KMS-11 (cell line): ENCODE measurements at regions not wholly inside any gene's neighbourhood (a gene's known extent, or its start where the extent isn't known, plus 50 kb on each side); places are given as distances from the start of the nearest gene placed in this dataset.

ENCODE experiments used
- H2AFZ ChIP-seq: fragments of 200-600 bp; sonication (generic); 2 replicates; pipeline ENCODE4 v1.6.1; 2016; ENCODE audit warnings: antibody characterized with exemption, mixed run types, low read depth
- H3K27ac ChIP-seq: fragments of 200-600 bp; sonication (generic); 2 replicates; pipeline ENCODE4 v1.6.1; 2016; ENCODE audit warnings: mild to moderate bottlenecking, mixed run types
- H3K27me3 ChIP-seq: fragments of 200-600 bp; sonication (generic); 2 replicates; pipeline ENCODE4 v1.6.1; 2017; ENCODE audit warnings: mild to moderate bottlenecking, low read depth, mixed run types, moderate library complexity; ENCODE audit not compliant: insufficient read depth
- H3K36me3 ChIP-seq: fragments of 200-600 bp; sonication (generic); 2 replicates; pipeline ENCODE4 v1.6.1; 2017; ENCODE audit warnings: mild to moderate bottlenecking, mixed run types; ENCODE audit not compliant: insufficient read depth
- H3K4me1 ChIP-seq: fragments of 200-600 bp; sonication (generic); 2 replicates; pipeline ENCODE4 v1.6.1; 2016; ENCODE audit warnings: mild to moderate bottlenecking, low read depth, mixed run types; ENCODE audit not compliant: poor library complexity, severe bottlenecking
- H3K4me2 ChIP-seq: fragments of 200-600 bp; sonication (generic); 2 replicates; pipeline ENCODE4 v1.7.0; 2016; ENCODE audit warnings: mild to moderate bottlenecking, mixed run types
- H3K4me3 ChIP-seq: fragments of 200-600 bp; sonication (generic); IDR thresholded peaks from 2 replicates; pipeline ENCODE4 v1.6.1; 2017; ENCODE audit warnings: low read depth, low read length, mixed read lengths; ENCODE audit not compliant: insufficient read depth
- H3K79me2 ChIP-seq: fragments of 200-600 bp; sonication (generic); 2 replicates; pipeline ENCODE4 v1.6.1; 2016; ENCODE audit warnings: low read depth, mixed run types; ENCODE audit not compliant: insufficient read depth
- H3K9ac ChIP-seq: fragments of 200-600 bp; sonication (generic); 2 replicates; pipeline ENCODE4 v1.6.1; 2016; ENCODE audit warnings: mild to moderate bottlenecking, mixed run types
- H4K20me1 ChIP-seq: fragments of 200-600 bp; sonication (generic); 2 replicates; pipeline ENCODE4 v1.6.1; 2016; ENCODE audit warnings: mild to moderate bottlenecking, mixed run types; ENCODE audit not compliant: insufficient read depth
- TF ChIP-seq, protein P1 (sequence below): fragments of 200-600 bp; sonication (generic); conservative IDR thresholded peaks from 2 replicates; pipeline ENCODE4 v1.6.1; 2017; ENCODE audit warnings: low read depth, mild to moderate bottlenecking, antibody characterized with exemption, low read length, moderate library complexity, mixed read lengths

DNA sequence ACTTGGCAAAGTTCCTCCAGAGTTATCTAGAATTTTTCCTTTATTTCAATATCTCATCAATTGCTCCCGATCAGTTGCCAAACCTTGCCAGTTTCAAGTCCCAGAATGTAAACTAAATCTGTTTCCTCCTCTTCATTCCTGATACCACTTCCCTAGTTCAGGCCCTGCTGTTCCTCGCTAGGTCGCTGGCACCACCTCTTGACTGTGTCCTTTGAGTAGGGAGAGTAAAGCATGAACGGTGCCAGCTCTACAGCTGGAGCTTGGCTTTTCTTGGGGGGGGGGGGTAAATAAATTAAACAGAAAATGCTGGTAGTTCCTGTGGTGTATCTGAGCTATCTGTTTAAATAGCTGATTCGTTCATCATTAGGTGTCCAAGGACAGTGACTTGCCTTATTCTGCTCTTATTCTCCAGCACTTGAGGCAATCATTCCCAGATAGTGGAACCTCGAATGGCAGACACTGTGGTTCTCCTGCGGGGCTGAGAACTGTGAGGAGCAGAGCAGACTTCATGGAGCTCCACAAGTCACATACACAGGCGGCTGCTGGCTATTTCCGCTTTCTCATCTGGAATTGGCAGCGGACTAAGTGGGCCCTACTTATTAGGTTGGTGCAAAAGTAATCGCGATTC, 168.3 kb upstream of the FAT1 start:
- Histone ChIP-seq H2AFZ (no peak overlapping the region), H3K79me2 (no peaks in the 10 kb centered on the region), H3K4me1 (no peaks in the 10 kb centered on the region), H3K4me2 (no peak overlapping the region), H3K9ac (no peak overlapping the region), H3K36me3 (no peaks in the 10 kb centered on the region), H3K27me3 (no peaks in the 10 kb centered on the region), H3K27ac (no peak overlapping the region), H3K4me3 (no peak overlapping the region), H4K20me1 (no peaks in the 10 kb centered on the region)
- TF ChIP-seq, protein P1, sequence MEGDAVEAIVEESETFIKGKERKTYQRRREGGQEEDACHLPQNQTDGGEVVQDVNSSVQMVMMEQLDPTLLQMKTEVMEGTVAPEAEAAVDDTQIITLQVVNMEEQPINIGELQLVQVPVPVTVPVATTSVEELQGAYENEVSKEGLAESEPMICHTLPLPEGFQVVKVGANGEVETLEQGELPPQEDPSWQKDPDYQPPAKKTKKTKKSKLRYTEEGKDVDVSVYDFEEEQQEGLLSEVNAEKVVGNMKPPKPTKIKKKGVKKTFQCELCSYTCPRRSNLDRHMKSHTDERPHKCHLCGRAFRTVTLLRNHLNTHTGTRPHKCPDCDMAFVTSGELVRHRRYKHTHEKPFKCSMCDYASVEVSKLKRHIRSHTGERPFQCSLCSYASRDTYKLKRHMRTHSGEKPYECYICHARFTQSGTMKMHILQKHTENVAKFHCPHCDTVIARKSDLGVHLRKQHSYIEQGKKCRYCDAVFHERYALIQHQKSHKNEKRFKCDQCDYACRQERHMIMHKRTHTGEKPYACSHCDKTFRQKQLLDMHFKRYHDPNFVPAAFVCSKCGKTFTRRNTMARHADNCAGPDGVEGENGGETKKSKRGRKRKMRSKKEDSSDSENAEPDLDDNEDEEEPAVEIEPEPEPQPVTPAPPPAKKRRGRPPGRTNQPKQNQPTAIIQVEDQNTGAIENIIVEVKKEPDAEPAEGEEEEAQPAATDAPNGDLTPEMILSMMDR = no peak

DNA sequence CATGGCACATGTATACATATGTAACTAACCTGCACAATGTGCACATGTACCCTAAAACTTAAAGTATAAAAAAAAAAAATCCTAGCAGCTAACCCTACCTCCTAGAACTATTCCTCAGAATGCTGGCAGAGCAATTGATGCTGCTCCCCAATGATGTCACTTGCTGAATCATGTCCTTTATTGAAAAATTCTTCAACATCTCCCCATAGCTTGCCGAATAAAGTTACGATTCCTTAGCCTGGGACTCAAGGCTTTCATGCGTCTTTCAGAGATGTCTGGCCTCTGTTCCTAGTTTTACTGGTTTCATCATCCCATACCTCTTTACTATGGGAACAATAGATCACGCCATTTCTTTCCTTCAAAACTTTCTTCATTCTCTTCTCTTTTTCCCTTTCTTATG, 174.7 kb upstream of the FAT1 start:
- H3K4me3 ChIP-seq = no peak overlapping the region
- no peaks in the 10 kb centered on the region for H3K4me1 ChIP-seq
- no peak overlapping the region for H3K9ac ChIP-seq
- no peaks in the 10 kb centered on the region for H3K27me3 ChIP-seq
- no peaks in the 10 kb centered on the region for H3K79me2 ChIP-seq
- no peaks in the 10 kb centered on the region for H4K20me1 ChIP-seq
- H3K27ac ChIP-seq = no peak overlapping the region
- H3K4me2 ChIP-seq = no peak overlapping the region
- no peaks in the 10 kb centered on the region for H3K36me3 ChIP-seq
- no peak overlapping the region for H2AFZ ChIP-seq
- TF ChIP-seq, protein P1 = no peak

DNA sequence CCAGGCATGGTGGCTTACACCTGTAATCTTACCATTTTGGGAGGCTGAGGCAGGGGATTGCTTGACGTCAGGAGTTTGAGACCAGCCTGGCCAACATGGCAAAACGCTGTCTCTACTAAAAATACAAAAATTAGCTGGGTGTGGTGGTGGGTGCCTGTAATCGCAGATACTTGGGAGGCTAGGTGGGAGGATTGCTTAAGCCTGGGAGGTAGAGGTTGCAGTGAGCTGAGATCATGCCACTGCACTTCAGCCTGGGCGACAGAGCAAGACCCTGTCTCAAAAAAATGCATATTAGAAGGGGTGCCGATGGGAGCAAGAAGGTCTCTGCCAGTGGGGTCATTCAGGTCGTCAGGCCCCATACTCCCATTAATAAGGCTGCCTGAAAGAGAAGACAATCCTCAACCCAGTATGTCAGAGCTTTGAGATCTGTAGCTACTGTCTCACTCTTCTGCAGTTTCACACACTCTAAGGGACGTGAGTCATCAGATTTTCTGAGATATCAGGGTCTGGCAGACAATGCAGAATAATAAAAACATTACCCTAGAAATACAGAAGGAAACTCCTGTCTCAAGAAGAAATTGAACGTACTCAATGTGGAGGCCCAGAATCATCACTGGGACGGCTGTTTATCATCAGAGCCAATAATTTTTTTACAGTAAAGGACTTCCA, 176.7 kb upstream of the FAT1 start:
- no peaks in the 10 kb centered on the region for H3K27me3 ChIP-seq
- H3K9ac ChIP-seq = no peak overlapping the region
- H4K20me1 ChIP-seq = no peaks in the 10 kb centered on the region
- H3K4me3 ChIP-seq = no peak overlapping the region
- no peaks in the 10 kb centered on the region for H3K79me2 ChIP-seq
- H3K27ac ChIP-seq = no peak overlapping the region
- no peaks in the 10 kb centered on the region for H3K36me3 ChIP-seq
- no peaks in the 10 kb centered on the region for H3K4me1 ChIP-seq
- no peak overlapping the region for H2AFZ ChIP-seq
- H3K4me2 ChIP-seq = no peak overlapping the region
- TF ChIP-seq, protein P1 = no peak

DNA sequence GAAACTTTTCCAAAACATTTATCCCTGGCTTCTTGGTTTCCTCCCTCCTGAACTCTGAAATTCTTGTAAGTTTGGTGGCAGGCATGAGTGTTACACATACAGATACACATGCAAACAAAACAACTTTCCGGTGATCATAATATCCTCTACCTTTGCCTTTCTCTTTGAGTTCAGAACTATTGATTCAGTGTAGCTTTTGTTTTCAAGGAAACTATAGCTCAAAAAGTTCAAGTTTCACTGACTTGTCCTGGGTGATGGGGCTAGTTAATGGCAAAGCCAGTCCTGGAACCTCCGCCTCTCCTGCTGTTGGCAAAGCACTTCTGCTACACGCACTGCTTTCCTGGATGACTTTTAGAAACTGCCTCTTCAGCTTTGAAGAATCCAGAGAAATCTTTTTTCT, 177.3 kb upstream of the FAT1 start:
- H3K36me3 ChIP-seq = no peaks in the 10 kb centered on the region

More for the DNA sequence above, 177.3 kb upstream of the FAT1 start:
- Histone ChIP-seq H2AFZ (no peak overlapping the region), H3K27ac (no peak overlapping the region), H3K9ac (no peak overlapping the region), H3K4me1 (no peaks in the 10 kb centered on the region), H3K27me3 (no peaks in the 10 kb centered on the region), H3K4me3 (no peak overlapping the region), H3K4me2 (no peak overlapping the region), H4K20me1 (no peaks in the 10 kb centered on the region), H3K79me2 (no peaks in the 10 kb centered on the region)
- TF ChIP-seq, protein P1 = no peak
